Large intestine (tissue), 3 donors: ENCODE measurements at regions not wholly inside any gene's neighbourhood (a gene's known extent, or its start where the extent isn't known, plus 50 kb on each side); places are given as distances from the start of the nearest gene placed in this dataset.
"Not testable (repeated sequence)": the region's sequence is repeated elsewhere in the genome, so short reads cannot be mapped to it uniquely, and the experiment has no call there.

Source experiments
- DNase-seq, 2 donors: peaks; one replicate each; pipeline versions ENCODE4 v3.0.0 to v3.0.0-alpha.2; 2013
- H3K27ac ChIP-seq: one replicate; pipeline ENCODE4 v1.5.1; 2013; ENCODE audit warnings: low read length
- H3K27me3 ChIP-seq: 2 replicates; pipeline ENCODE4 v1.6.1; 2013; ENCODE audit warnings: low read length; ENCODE audit not compliant: control insufficient read depth, insufficient read depth
- H3K36me3 ChIP-seq: 2 replicates; pipeline ENCODE4 v1.6.1; 2013; ENCODE audit warnings: low read length; ENCODE audit not compliant: control insufficient read depth, insufficient read depth
- H3K4me1 ChIP-seq: one replicate; pipeline ENCODE4 v1.6.1; 2013; ENCODE audit warnings: low read length; ENCODE audit not compliant: control insufficient read depth, insufficient read depth
- H3K4me3 ChIP-seq: one replicate; pipeline ENCODE4 v1.5.1; 2013; ENCODE audit warnings: low read length
- H3K9me3 ChIP-seq: one replicate; pipeline ENCODE4 v1.6.1; 2013; ENCODE audit warnings: mild to moderate bottlenecking, low read depth, low read length, moderate library complexity; ENCODE audit not compliant: control insufficient read depth
- WGBS: methylation state at CpG from one replicate; pipeline ENCODE4 v1.1.5; 2013; ENCODE audit warnings: low lambda C conversion rate; ENCODE audit not compliant: insufficient coverage; 5-methylcytosine and 5-hydroxymethylcytosine counted together

- H3K4me3 ChIP-seq, DNase-seq, H3K36me3 ChIP-seq, H3K4me1 ChIP-seq, H3K9me3 ChIP-seq, H3K27me3 ChIP-seq, H3K27ac ChIP-seq: not testable (repeated sequence)
- WGBS: no CpG with 5 or more reads among the region's 16 CpGs
These were observed 55.1 kb upstream of the RBMX start for GRCh38 chrX:136935533-136936182.

- not testable (repeated sequence) for H3K27me3 ChIP-seq, H3K4me3 ChIP-seq, DNase-seq, H3K4me1 ChIP-seq, H3K27ac ChIP-seq, H3K36me3 ChIP-seq, H3K9me3 ChIP-seq
- WGBS: no CpG with 5 or more reads among the region's 8 CpGs
These were observed 54.1 kb upstream of the RBMX start for GRCh38 chrX:136934652-136935051.

- Histone ChIP-seq H3K36me3 (no peaks in the 10 kb centered on the region), H3K4me1 (no peaks in the 10 kb centered on the region), H3K27me3 (no peaks in the 10 kb centered on the region), H3K4me3 (no peak overlapping the region), H3K9me3 (no peaks in the 10 kb centered on the region), H3K27ac (no peak overlapping the region)
- WGBS: no CpG with 5 or more reads among the region's 13 CpGs
- DNase-seq: no peak
These were observed 53.2 kb upstream of the RBMX start for GRCh38 chrX:136933611-136934145.

GRCh38 chrX:136931661-136932060 lies 51.1 kb upstream of the RBMX start:
- Histone ChIP-seq H3K27ac (no peak overlapping the region), H3K27me3 (no peaks in the 10 kb centered on the region), H3K4me1 (no peaks in the 10 kb centered on the region), H3K4me3 (no peak overlapping the region), H3K36me3 (no peaks in the 10 kb centered on the region), H3K9me3 (no peaks in the 10 kb centered on the region)
- DNase-seq: no peak
- no CpG with 5 or more reads among the region's 6 CpGs for WGBS
